Prostate gland (tissue), 2 donors: ENCODE measurements at regions not wholly inside any gene's neighbourhood (a gene's known extent, or its start where the extent isn't known, plus 50 kb on each side); places are given as distances from the start of the nearest gene placed in this dataset.
"Not testable (repeated sequence)": the region's sequence is repeated elsewhere in the genome, so short reads cannot be mapped to it uniquely, and the experiment has no call there.

Source experiments
- DNase-seq: peaks from one replicate; pipeline ENCODE4 v3.0.0-alpha.2; 2019; ENCODE audit warnings: low spot score
- H3K27ac ChIP-seq, 2 donors: fragments of 200-600 bp; sonication (generic); 2 replicates each; pipeline ENCODE4 v1.5.1; 2017 to 2019
- H3K27me3 ChIP-seq: fragments of 200-600 bp; sonication (generic); replicated peaks from 2 replicates; pipeline ENCODE4 v1.5.1; 2019; ENCODE audit not compliant: insufficient read depth
- H3K36me3 ChIP-seq, 2 donors: fragments of 200-600 bp; sonication (generic); 1 replicate in 1 of 2; 2 replicates in 1 of 2; pipeline versions ENCODE4 v1.5.1 to v1.8.1; 2017 to 2019
- H3K4me1 ChIP-seq: fragments of 200-600 bp; sonication (generic); replicated peaks from 2 replicates; pipeline ENCODE4 v1.5.1; 2019
- H3K4me3 ChIP-seq, 2 donors: fragments of 200-600 bp; sonication (generic); 2 replicates each; pipeline ENCODE4 v1.5.1; 2017 to 2019
- H3K9me3 ChIP-seq: fragments of 200-600 bp; sonication (generic); 2 replicates; pipeline ENCODE4 v1.5.1; 2017
- CTCF ChIP-seq, 4 experiments: fragments of 200-600 bp in 2 of 4; fragments of 450-650 bp in 2 of 4; sonication (generic) in 2 of 4; IDR thresholded peaks; 1 replicate in 3 of 4; 2 replicates in 1 of 4; pipeline ENCODE4 v1.5.1; 2016 to 2019; ENCODE audit warnings: antibody characterized with exemption in 4 of 4, mild to moderate bottlenecking in 2 of 4, moderate library complexity in 2 of 4
- POLR2A ChIP-seq: fragments of 450-650 bp; IDR thresholded peaks from one replicate; pipeline ENCODE4 v1.6.1; 2016; ENCODE audit warnings: antibody characterized with exemption, mild to moderate bottlenecking
- POLR2AphosphoS5 ChIP-seq: sonication (generic); formaldehyde crosslinking; IDR thresholded peaks from one replicate; pipeline ENCODE4 v1.6.1; 2017; ENCODE audit warnings: antibody characterized with exemption
- WGBS: methylation state at CpG from one replicate; pipeline ENCODE4 v1.1.5; 2018; 5-methylcytosine and 5-hydroxymethylcytosine counted together
- intact Hi-C: fragments of 100-400 bp; cut with DNase I; formaldehyde crosslinking; loops from one replicate; pipeline ENCODE4 v1.14.2; 2022

- intact Hi-C loops: no loop called here
- DNase-seq: no peak
- Histone ChIP-seq H3K27me3 (no peaks in the 10 kb centered on the region), H3K27ac (no peak overlapping the region), H3K4me3 (no peak overlapping the region), H3K4me1 (no peaks in the 10 kb centered on the region), H3K9me3 (no peaks in the 10 kb centered on the region), H3K36me3 (no peaks in the 10 kb centered on the region)
- 76% methylated on average over 4 of the region's 4 CpGs for WGBS
- TF ChIP-seq POLR2AphosphoS5 (no peak), CTCF (IDR thresholded peaks at IDR 0.05) (no peak), POLR2A (no peak)
These were observed 439.8 kb downstream of the TDRD3 start for GRCh38 chr13:60836821-60837220.

GRCh38 chr13:60811581-60811980 is 414.6 kb downstream of the TDRD3 start:
- intact Hi-C loops: no loop called here
- Histone ChIP-seq H3K27ac (no peak overlapping the region), H3K9me3 (no peaks in the 10 kb centered on the region), H3K4me1 (no peaks in the 10 kb centered on the region), H3K36me3 (no peaks in the 10 kb centered on the region), H3K4me3 (no peak overlapping the region), H3K27me3 (no peaks in the 10 kb centered on the region)
- 81% methylated on average over 1 of the region's 1 CpG for WGBS
- DNase-seq: no peak
- TF ChIP-seq POLR2AphosphoS5 (no peak), CTCF (IDR thresholded peaks at IDR 0.05) (no peak), POLR2A (no peak)

- 87% methylated on average over 13 of the region's 13 CpGs for WGBS
- not testable (repeated sequence) for H3K9me3 ChIP-seq
These were observed 408.6 kb downstream of the TDRD3 start for GRCh38 chr13:60805640-60806039.

GRCh38 chr13:60798503-60798902 is 401.5 kb downstream of the TDRD3 start:
- TF ChIP-seq POLR2AphosphoS5: no peak
- TF ChIP-seq POLR2A: no peak
- TF ChIP-seq CTCF (IDR thresholded peaks at IDR 0.05): no peak
- Histone ChIP-seq H3K9me3 (no peaks in the 10 kb centered on the region), H3K36me3 (no peaks in the 10 kb centered on the region), H3K27ac (no peak overlapping the region), H3K27me3 (no peaks in the 10 kb centered on the region), H3K4me3 (no peak overlapping the region), H3K4me1 (no peaks in the 10 kb centered on the region)
- intact Hi-C loops: no loop called here
- no peak for DNase-seq
- 88% methylated on average over 4 of the region's 4 CpGs for WGBS

More at GRCh38 chr13:60805640-60806039, 408.6 kb downstream of the TDRD3 start:
- H3K36me3 ChIP-seq, H3K27me3 ChIP-seq, H3K4me1 ChIP-seq, intact Hi-C loops, DNase-seq, H3K27ac ChIP-seq, H3K4me3 ChIP-seq: not testable (repeated sequence)

GRCh38 chr13:60797112-60797511 is 400.1 kb downstream of the TDRD3 start:
- 86% methylated on average over 2 of the region's 2 CpGs for WGBS
- no peak overlapping the region for H3K4me3 ChIP-seq
- H3K4me1 ChIP-seq: no peaks in the 10 kb centered on the region
- intact Hi-C loops: no loop called here
- no peaks in the 10 kb centered on the region for H3K27me3 ChIP-seq
- H3K36me3 ChIP-seq: no peaks in the 10 kb centered on the region
- no peak for TF ChIP-seq POLR2A
- TF ChIP-seq CTCF (IDR thresholded peaks at IDR 0.05): no peak
- no peak for TF ChIP-seq POLR2AphosphoS5
- H3K9me3 ChIP-seq: no peaks in the 10 kb centered on the region
- H3K27ac ChIP-seq: no peak overlapping the region
- no peak for DNase-seq
